Stimulated activated CD4-positive, alpha-beta T cell treated with anti-CD3 and anti-CD28 coated beads, TNF-alpha, amount 100 ng/mL, for 4 hours (primary cell): ENCODE measurements at regions not wholly inside any gene's neighbourhood (a gene's known extent, or its start where the extent isn't known, plus 50 kb on each side); places are given as distances from the start of the nearest gene placed in this dataset.

Experiments used
- DNase-seq, 3 experiments: peaks; one replicate each; pipeline ENCODE4 v3.0.0-alpha.2; 2020; ENCODE audit warnings: low read depth in 3 of 3

DNA sequence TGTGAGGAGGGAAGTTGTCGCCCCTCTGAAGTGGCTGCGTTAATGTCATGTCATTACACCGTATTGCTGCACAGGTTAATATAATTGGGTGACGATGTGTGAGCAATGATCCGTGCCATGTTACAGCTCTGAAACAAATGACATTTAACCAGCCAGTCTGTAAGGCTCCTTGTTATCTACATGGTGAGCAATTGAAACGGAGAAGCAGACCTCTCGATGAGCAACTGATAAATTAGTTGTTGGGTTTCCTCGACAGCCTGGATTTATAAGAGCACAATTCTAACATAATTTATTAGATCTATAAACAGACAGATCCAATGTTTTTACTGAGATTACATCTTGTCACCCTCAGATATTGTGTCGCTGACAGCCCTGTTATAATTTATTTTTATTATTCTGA lies 49.9 kb upstream of the MAFB start:
- DNase-seq, result no peak

DNA sequence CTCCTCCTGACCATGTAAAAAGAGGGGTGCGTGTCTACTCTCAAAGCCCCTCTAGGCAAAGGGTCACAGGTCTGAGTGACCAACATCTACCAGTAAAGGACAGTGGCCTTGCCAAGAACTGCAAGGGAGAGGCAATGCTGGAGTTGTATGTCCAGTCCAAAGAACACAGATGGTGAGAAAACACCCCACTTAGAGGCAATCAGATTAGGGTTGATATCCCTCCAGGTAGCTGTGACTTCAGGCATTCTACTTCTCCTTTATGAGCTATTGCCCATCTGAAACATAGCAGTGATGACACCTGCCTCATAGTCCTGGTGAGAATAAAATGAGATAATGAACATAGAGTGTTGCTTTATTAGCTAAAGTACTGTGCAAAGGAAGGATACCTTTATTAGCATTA lies 50.8 kb upstream of the MAFB start:
- DNase-seq, result no peak

DNA sequence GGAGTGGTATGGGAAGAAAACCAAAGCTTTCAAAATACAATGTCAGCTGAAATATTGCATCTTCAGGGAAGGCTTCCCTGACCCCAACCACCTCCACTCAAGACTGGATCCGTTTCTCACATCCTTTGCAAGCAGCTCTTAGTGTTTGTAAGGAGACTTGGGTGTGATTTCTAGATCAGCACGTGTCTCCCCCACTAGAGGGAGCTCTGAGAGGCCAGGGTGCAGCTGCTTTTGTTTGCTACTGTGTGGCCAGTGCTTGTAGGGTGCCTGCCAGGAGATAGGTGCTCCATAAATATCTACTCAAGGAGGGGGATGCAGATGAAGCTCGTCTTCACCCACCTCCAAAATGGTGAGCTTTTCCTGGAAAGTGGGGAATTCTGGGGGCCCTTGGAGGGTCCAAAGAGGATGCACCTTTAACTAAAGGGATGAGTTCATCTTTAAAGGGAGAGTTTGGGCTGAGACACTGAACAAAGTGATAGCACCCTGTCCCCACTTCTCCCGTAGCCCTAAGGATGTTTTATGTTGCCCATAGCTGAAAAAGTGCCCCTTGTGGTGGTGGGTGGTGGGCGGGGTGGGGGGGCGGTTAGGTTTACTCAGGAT lies 52.6 kb upstream of the MAFB start:
- DNase-seq, result no peak

DNA sequence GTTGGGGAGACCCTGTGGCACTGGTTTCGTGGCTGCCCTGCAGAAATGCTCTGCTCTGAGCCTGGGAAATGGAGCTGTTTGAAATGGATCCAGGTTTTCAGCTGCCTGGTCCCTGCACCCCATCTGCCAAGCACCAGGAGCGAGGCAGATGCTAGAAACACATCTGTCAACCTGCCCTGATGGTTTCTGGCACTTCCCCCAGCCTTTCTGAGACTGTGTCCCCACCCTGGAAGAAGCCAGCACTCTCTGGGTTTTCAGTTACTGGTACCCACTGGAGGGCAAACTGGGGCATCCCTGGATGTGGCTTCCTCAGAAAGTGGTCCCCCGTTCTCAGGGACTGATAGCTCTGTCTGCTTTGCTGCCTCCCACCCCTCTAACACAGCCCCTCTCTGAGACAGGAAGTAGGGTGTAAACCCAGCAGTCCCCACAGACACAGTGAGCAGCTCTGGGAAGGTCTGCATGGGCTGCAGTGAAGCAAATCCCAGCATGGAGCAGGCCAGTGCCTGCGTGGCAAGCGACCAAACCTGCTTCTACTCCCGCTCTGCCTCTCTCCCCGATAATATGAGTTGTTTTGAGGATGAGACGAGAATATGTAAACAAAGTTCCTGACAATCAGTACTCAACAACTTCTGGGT lies 54.2 kb upstream of the MAFB start:
- no peak for DNase-seq

DNA sequence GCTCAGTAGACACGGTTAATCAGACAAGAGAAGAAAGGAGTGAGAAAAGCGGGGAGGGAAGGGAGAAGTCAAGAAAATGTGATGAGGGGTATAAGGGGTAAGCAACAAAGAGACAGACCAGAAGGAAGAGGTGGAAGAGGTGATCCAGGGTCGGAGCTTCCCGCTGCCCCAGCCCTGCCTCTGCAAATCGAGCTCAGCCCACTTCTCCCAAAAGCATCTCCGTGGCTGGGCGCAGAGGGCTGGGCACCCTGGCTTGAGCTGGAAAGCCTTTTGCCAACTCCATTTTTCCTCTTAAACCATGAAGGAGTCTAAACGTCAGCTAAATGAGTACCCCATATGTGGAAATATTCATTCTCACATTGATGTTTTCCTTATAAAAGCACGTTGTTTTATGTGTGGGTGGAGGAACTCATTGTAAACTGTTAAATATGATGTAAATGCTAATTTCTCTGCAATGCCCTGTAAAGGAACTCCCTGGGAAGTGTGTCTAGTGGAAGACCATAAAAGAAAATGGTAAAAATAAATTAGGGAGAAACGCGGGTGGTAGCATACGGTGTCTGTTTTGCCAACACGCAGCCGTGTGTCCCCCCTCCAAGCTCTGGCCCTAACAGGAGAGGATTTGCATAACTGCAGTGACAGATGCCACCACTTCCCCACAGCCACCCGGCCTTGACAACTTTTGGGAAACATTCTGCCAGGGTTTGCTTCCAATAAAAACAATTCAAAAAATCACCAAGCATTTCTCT lies 55.2 kb upstream of the MAFB start:
- DNase-seq, result no peak

DNA sequence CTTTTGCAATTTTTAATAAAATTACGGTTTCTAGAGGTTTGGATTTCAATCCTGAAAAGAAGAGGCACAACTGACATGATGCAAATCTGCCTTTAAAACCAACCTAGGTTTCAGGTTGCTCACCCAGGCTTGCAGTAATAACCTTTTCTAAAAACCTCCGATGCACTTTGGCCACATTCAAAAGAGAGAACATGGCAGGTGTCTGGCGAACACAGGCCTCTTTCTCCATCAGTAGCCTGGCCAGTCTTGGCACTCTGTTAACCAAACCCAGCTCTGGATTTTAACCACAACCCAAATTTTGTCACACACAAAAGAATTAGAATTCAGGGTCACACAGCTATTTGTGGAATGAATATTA lies 55.8 kb upstream of the MAFB start:
- DNase-seq, result no peak

DNA sequence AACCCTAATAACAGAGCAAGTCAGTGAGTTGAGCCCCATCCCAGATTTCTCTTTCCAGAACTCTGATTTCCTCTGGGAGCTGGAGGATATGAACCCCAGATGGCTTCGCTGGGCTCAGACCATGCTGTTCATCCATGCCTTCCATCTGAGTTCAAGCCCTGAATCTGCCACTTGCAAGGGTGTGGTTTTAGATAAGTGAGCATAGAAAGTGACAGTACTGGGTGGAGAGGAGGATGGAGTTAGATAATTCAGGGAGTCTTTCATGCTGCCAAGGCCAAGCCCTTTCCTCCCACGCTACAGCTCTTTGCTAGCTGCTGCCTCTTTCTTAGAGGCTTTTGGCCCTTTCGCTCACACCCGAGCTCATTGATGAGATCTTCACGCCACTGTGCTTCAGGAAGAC lies 57.2 kb upstream of the MAFB start:
- no peak for DNase-seq

DNA sequence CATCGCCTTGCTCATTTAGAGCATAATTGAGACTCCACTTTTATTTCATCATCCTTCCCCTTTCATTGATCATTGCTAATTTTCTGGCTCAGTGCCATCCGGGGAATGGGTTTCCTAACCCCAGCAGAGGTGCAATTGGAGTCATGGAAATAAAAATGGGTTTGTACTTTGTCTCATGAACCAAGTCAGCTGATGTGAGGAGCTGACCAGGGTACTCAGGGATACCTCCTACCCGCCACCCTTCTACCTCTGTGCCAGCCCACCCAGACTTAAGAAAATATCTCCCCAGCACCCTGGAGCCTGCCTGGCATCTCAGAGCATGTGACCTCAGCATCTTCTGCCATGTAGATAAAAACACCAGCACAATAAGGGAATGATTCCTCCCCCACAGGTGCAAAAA lies 59.1 kb upstream of the MAFB start:
- no peak for DNase-seq

DNA sequence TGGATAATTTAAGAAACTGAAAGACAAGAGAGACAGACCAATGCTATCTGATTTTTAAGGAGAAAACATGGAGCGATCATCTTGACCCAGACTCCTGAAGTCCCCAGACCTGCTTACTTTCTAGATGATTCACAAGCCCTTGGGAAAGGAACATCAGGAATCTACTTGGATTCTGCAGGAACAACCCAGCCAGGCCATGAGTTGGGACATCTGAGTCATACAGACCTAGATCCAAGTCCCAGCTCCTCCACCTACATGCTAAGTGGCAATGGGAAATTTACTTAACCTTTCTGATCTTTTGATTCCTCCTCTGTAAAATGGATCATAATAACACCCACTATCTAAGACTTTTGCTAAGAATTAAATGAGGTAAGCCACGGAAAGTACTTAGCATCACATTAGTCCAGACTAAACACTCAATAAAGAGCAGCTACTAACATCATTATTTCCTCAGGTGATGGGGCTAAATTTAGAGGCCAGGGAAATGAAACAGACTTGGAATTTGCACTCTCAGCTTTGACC lies 61.0 kb upstream of the MAFB start:
- DNase-seq, result no peak

DNA sequence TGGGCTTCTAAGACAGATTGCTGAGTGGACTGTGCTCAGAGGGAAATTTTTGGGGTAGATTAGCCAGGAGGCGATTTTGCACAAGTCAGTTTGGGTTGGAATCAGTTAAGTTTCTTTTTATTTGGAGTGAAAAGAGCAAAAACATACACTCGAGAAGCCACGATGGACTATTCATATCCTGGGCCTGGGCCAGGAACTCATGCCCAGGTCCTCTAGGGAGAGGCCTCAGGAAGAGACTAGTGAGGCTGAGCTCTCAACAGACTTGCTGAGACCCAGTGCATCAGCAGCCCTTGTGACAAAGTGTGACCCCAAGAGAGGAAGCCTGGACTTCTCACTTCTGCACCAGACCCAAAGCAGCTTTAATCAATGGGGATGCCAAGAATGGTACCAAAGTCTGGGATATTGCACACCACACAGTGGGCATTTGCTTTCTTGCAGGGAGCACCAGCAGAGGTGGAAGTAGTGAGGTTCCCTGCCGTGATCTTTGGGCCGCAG lies 61.6 kb upstream of the MAFB start:
- no peak for DNase-seq

DNA sequence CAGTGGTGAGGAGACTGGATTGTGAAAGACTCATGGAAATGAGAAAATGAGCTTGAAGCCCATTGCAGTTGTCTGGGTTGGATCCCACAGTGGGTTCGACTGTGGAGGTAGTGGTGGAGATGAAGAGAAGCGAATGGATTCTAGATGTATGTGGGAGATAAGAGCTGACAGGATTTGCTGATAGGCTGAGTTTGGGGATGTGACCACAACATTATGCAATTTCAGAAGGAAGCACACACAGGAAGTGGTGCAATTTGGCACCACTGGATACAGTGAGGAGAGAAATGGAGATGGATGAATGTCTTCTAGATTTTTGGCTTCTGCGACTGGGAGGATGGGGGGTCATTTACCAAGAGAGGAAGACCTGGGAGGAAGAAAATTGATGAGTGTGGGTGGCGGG lies 64.4 kb upstream of the MAFB start:
- no peak for DNase-seq

DNA sequence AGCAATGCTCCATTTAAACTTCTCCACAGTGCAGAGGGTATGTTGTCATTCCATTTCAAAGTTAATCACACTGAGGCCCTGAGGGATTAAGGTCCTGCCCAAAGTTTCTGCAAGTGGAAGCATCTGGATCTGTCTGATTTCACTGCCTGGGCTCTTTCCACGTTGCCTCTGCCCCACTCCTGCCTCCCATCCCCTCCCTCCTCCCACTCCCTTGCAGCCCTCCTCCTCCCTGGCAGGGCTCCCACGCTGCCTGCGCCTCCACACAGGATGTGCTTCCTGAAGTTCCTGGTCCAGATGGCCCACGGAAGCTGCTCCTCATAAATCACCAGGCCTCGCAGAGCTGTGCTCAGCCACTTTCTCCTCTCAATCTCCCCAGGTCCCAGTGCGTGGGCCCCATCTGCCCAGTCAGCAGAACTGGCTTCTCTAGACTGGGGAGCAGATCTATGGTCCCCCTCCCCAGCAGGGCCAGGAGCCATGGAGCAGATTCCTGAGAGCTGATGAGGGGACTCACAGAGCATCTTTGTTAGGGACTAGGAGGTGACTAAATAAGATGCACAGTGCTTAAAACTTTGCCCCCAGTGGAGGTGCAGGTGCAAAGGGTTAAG lies 65.4 kb upstream of the MAFB start:
- no peak for DNase-seq

DNA sequence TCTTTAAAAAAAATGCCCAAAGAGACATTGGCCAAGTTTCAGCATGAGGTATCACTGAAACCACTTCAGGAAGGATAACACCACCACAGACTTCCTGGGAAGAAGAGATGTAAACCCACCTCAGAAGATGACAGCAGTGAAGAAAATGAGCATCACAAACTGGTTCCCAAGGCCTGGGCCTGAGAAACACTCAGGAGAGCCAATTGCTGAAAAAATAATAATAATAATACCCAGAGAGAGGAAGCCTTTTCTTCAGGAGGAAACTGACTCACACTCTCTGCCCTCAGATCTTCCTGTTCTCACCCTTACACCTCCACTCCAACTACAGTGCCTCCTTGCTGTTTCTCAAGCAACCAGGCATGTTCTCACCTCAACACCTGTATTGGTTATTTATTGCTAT lies 68.1 kb upstream of the MAFB start:
- DNase-seq, result no peak

DNA sequence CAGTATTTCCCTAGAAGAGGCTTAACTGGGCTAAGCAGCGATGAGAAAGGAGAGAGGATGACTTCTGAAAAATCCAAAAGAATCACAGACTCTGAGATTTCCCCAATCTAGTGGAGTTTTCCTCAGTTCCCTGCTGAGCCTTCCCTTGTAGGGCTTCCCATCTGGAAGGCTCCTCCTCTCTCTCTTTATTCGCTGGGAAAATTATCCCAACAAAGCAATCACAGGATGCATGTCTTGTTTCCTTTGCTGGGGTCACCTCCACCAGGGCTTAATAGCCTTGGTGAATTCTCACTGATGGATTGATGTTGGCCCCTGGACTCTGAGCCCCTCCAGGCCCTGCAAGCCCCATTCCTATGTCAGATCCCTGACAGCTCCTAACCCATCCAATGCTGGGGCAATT lies 69.8 kb upstream of the MAFB start:
- no peak for DNase-seq

DNA sequence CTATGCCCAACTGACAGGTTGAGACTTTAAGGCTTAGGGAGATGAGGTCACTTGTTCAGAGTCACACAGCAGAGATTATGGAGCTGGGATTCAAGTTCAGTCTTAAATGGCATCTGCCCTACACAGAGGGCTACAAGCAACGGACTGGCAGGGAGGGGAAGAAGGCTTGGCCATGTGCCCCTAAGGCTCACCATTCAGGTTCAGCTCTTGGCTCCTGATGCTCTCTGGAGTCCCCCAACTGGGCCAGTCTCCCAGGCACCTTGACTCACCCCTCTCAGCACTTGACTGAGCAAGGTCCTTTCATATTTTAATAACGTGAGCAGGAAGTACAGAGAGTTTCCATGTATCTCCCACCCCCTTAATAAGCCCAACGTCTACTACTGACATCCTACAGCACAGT lies 71.4 kb upstream of the MAFB start:
- DNase-seq, result no peak

DNA sequence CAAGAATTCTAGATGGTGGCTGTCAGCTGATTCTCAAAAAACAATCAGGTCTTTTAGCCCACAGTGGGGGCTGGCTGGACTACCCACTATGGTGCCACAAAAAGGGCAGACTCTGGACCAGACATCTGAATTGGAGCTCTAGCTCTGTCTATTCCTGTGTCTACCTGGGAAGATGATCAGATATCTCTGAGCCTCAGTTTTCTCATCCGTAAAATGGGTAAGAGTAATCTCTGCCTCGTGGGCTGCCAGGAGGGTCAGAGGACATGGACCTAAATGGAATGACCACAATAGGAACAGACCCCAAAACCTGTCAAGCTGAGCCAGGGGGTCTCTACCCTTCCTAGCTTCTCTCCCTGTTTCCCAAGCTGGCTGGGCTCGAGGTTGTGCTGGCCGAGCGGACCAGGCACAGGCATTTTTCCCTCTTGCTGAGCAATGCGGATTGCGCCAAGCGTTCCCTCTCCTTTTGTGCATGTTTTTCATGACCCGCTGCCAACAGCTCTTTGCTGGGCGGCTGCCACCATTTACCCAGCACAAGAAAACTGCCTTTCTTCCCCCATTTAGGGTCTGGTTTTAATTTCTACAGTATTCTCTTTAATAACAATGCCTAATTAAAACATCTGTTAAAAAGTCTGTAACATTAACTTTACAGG lies 74.7 kb upstream of the MAFB start:
- DNase-seq, result no peak

DNA sequence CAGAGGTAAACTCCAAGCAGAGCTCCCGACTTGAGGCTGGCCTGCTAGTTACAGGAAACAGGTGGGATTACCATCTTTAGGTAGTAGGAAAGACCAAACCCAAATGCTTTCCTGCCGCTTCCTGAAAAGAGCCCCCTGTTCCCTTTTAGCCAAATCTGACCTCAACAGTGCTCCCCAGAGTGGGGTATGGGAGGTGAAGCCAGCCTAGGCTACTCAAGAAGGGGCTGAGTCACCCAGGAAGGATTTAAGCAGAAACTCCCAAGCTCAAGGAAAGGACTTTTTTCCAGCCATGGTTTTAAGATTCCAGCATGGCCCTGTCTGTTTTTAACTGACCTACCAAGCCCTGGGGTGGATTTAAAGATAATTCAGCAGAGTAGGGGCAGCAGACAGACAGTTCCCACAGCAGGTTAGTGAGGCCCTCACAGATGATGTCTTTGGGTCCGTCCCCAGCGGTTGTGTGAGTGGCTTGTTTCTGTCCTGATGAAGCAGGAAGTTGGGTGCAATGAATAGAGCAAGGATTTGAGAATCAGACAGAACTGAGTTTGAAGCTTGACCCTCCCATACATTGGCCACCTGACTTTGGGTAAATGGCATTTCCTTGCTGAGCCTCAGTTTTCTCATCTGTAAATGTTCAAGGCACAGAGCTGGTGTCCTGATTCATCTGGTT lies 76.9 kb upstream of the MAFB start:
- no peak for DNase-seq

DNA sequence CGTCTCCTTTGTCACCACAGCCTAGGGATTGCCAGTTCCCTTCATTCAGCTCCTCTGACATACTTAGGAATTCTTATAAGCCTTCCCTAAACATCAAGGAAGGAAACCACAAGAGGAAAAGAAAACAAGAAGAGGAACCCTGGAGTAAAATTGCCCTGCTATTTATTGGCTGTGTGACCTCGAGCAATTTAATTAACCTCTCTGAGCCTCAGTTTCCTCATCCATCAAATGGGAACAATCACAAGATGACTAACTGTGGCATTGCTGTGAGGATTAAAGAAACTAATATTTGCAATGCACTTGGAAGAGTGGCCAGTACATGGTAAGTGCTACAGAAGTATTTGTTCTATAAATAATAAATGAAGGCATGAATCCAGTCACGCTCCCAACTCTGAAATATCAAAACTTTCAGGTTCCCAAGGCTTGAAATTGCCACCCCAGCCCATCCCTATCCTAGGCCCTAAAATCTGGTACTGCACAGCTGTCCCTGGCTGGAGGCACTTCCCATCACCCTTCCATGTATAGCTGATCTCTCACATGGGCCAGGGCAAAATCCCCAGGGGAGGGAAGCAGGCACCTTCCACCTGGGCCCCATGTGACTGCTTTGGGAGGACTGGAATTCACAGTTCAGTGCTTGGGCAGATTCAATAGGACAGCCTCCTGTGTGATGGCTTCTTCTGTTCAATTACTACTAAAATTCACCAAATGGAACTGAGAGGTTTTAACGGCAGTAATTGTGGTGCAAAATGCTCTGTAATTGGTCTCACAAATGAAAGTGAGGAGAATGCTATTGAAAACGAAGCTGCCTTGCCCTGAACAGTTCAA lies 78.0 kb upstream of the MAFB start:
- DNase-seq, result no peak

DNA sequence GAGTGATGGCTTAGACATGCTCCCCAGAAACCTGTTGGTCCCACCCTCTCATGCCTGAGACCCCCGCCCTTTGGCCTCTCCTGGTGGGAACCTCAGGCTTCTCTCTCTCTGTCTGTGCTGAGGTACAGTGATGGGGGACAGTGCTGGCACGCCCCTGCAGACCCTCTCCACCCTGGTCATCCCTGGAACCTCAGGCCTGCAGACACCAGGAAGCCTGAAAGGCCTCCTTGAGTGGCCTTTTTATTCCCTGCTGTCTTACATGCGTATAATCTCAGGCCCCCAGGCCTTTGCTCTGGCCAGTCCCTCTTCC lies 78.5 kb upstream of the MAFB start:
- no peak for DNase-seq

DNA sequence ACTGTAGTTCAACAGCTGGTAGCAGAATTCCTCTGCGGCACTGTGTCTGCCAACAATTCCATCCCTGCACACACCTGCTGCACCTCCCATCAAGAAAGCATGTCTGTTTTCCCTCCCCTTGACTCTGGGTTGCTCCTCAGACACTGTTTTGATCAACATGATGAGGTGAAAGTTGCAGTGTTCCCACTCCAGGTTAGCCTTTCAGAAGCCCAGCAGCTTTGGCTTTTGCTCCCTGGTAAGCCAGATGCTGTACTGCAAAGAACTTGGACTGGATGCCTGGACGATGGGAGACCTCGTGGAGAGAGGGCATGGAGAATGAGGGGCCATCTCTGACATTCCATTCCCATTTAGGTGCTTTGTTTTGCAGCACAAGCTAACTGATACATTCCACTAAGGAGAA lies 79.1 kb upstream of the MAFB start:
- DNase-seq, result no peak

DNA sequence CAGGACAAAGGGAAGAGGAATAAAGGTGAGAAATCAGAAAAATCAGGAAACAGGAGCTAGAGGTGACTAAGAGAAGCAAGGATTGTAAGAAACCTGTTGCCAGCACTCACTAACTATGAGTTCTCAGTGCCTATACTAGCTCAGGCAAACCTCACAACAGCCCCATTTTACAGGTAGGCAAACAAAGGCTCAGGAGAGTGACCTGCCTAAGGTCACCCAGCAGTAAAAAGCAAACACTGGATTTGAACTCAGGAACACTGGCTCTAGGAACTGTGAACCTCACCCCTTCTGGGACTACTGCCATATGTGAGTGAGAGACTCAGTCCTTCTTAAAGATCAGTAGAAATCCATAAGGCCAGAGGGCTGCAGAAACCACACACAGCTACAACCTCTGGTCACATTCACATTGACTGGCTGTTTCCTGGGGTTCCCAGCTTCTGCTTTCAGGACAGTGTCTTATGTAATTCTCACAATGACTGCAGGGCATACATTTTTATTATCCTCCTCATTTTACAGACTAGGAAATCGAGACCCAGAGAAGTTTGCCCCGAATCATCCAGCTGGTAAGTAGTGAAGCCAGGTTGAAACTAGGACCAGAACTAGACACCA lies 80.7 kb upstream of the MAFB start:
- no peak for DNase-seq
